Neutrophil (primary cell): ENCODE measurements at regions not wholly inside any gene's neighbourhood (a gene's known extent, or its start where the extent isn't known, plus 50 kb on each side); places are given as distances from the start of the nearest gene placed in this dataset.

ENCODE experiments used
- H3K27ac ChIP-seq: fragments of 200-600 bp; sonication (generic); 2 replicates; pipeline ENCODE4 v1.5.1; 2016; ENCODE audit warnings: mild to moderate bottlenecking, moderate library complexity
- H3K27me3 ChIP-seq: fragments of 200-600 bp; sonication (generic); 2 replicates; pipeline ENCODE4 v1.6.0; 2016; ENCODE audit warnings: mild to moderate bottlenecking
- H3K36me3 ChIP-seq: fragments of 200-600 bp; sonication (generic); 2 replicates; pipeline ENCODE4 v1.5.1; 2017
- H3K4me1 ChIP-seq, 2 experiments: fragments of 200-600 bp in 1 of 2; sonication (generic) in 1 of 2; 1 replicate in 1 of 2; 2 replicates in 1 of 2; pipeline versions ENCODE4 v1.5.1 to v1.6.1; 2013 to 2016; ENCODE audit warnings: low read depth in 1 of 2, low read length in 1 of 2, mild to moderate bottlenecking in 1 of 2, moderate library complexity in 1 of 2; ENCODE audit not compliant: control insufficient read depth in 1 of 2, insufficient read depth in 1 of 2
- H3K4me3 ChIP-seq, 2 experiments: fragments of 200-600 bp in 1 of 2; sonication (generic) in 1 of 2; 1 replicate in 1 of 2; 2 replicates in 1 of 2; pipeline ENCODE4 v1.5.1; 2013 to 2016; ENCODE audit warnings: low read depth in 1 of 2, low read length in 1 of 2, mild to moderate bottlenecking in 1 of 2, moderate library complexity in 1 of 2
- H3K9me3 ChIP-seq: fragments of 200-600 bp; sonication (generic); 2 replicates; pipeline ENCODE4 v1.5.1; 2016
- TF ChIP-seq, protein P1 (sequence below): fragments of 200-600 bp; sonication (generic); IDR thresholded peaks from 2 replicates; pipeline ENCODE4 v1.5.1; 2016; ENCODE audit warnings: antibody characterized with exemption

DNA sequence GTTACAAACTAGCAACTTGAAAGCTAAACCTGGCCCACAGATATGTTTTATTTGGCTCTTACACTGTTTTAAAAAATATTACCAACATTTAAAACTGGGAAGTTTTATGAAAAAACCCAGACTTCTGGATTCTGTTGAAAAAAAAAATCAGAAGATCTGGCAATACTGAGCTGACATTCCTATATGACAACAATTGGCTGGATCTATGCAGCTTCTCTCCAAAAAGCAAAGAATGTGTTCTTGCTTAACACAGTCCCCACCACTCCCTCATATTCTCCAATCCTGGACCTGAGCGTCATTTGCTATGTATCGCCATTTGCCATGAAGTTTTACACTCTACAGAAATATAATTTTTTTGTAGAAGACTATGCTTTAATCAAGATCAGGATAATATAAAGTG, 859.6 kb downstream of the LTN1 start:
- H3K27ac ChIP-seq, result no peak overlapping the region
- H3K9me3 ChIP-seq, result no peaks in the 10 kb centered on the region
- H3K4me3 ChIP-seq, result no peak overlapping the region
- H3K36me3 ChIP-seq, result no peaks in the 10 kb centered on the region
- H3K27me3 ChIP-seq, result no peaks in the 10 kb centered on the region
- H3K4me1 ChIP-seq, result no peaks in the 10 kb centered on the region
- TF ChIP-seq, protein P1, sequence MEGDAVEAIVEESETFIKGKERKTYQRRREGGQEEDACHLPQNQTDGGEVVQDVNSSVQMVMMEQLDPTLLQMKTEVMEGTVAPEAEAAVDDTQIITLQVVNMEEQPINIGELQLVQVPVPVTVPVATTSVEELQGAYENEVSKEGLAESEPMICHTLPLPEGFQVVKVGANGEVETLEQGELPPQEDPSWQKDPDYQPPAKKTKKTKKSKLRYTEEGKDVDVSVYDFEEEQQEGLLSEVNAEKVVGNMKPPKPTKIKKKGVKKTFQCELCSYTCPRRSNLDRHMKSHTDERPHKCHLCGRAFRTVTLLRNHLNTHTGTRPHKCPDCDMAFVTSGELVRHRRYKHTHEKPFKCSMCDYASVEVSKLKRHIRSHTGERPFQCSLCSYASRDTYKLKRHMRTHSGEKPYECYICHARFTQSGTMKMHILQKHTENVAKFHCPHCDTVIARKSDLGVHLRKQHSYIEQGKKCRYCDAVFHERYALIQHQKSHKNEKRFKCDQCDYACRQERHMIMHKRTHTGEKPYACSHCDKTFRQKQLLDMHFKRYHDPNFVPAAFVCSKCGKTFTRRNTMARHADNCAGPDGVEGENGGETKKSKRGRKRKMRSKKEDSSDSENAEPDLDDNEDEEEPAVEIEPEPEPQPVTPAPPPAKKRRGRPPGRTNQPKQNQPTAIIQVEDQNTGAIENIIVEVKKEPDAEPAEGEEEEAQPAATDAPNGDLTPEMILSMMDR, result no peak

DNA sequence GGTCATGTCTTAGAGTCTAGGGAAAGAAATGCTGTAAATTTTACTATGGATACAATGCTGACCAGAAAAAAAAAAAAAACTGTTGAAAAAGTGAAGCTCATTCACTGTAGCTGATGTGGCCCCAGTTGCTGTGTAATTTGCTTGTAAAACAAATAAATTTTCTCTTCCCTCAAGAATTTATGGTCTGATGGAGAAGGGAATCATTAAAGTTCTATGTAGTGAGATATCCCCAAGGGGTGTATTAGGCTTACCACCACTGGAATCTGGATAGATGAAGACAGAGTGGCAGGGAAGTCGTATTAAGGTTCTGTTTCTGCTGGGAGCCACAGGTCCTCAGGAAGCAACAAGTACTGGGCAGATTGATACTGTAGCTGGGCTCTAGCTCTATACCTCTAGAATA, 860.0 kb downstream of the LTN1 start:
- H3K9me3 ChIP-seq, result no peaks in the 10 kb centered on the region
- TF ChIP-seq, protein P1, result no peak
- H3K36me3 ChIP-seq, result no peaks in the 10 kb centered on the region
- no peaks in the 10 kb centered on the region for H3K27me3 ChIP-seq
- H3K4me3 ChIP-seq, result no peak overlapping the region
- no peak overlapping the region for H3K27ac ChIP-seq
- H3K4me1 ChIP-seq, result no peaks in the 10 kb centered on the region

DNA sequence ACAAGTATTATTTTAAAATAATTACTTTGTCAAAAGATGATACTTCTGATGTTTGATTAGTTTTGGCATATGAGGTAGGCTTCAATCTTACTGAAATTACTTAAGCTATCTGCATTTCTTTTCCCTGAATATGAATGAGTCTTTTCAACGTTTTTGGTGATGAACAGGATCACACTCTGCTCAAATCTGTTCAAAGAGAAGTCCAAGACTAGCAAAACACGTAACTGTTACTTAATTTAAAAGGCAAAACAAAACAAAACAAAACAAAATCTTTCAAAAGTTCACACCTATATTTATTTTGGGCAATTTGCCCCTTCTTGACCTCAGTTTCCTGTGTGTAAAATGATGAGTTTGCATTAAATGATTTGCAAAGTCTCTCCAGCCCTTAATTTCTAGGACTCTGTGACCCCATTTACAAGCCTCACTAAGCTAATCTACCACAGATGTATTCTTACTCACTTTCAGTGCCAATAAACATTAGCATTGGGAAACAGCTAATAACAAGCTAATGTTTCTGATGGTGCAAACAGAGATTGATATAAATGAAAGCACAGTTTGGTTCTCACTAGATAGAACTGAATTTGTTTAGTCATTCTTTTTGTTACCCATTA, 865.4 kb downstream of the LTN1 start:
- H3K27ac ChIP-seq, result no peak overlapping the region
- H3K4me1 ChIP-seq, result no peaks in the 10 kb centered on the region
- no peaks in the 10 kb centered on the region for H3K27me3 ChIP-seq
- no peaks in the 10 kb centered on the region for H3K36me3 ChIP-seq
- no peak overlapping the region for H3K4me3 ChIP-seq
- H3K9me3 ChIP-seq, result no peaks in the 10 kb centered on the region
- TF ChIP-seq, protein P1, result no peak

DNA sequence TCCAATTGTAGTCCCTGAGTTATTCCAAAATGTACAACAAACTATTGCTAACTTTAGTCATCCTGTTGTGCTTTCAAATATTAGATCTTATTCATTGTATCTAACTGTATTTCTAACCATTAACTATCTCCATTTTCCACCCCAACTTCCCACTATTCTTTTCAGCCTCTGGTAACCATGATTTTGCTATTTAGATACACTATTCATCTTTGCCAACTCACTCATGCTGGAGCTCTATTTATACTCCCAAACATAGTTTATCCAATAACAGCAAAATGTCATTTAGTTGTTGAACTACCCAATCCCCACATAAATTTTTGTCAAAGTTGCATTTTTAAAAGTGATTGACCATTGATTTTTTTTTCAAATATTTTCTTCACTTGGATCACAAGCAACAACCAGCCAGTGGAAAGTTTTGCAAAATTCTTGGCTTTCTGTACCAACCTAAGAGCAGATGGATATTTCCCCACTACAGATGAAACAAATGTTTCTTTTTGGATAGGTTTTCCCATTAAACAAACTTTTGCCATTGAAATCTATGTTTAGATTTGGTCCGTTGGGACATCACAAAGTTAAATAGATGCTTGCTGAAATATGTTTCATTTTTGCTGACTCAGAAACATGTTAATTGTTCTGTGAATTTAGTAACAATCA, 866.0 kb downstream of the LTN1 start:
- H3K4me1 ChIP-seq, result no peaks in the 10 kb centered on the region
- TF ChIP-seq, protein P1, result no peak
- H3K27me3 ChIP-seq, result no peaks in the 10 kb centered on the region
- no peak overlapping the region for H3K27ac ChIP-seq
- no peak overlapping the region for H3K4me3 ChIP-seq
- no peaks in the 10 kb centered on the region for H3K9me3 ChIP-seq
- H3K36me3 ChIP-seq, result no peaks in the 10 kb centered on the region

DNA sequence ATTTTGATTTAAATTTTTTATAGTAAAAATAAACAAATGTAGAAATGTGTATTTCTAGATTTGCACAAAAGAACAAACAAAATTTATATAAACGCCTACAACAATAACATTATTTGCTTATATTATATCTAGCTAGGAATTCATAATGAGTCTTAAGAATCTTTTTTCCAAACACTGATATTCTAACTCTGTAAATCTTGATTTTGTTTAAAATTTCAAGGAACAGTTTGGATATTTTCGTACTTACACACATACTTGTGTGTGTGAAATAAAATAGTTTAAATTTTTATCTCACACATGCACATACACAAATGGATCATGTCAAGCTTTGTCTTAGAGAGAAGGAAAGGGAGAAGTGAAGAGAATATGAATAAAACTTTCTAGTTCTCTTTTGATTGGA, 868.1 kb downstream of the LTN1 start:
- no peak overlapping the region for H3K27ac ChIP-seq
- no peaks in the 10 kb centered on the region for H3K4me1 ChIP-seq
- no peaks in the 10 kb centered on the region for H3K9me3 ChIP-seq
- TF ChIP-seq, protein P1, result no peak
- H3K36me3 ChIP-seq, result no peaks in the 10 kb centered on the region
- no peaks in the 10 kb centered on the region for H3K27me3 ChIP-seq
- H3K4me3 ChIP-seq, result no peak overlapping the region
